Ishikawa (cell line): ENCODE measurements at regions not wholly inside any gene's neighbourhood (a gene's known extent, or its start where the extent isn't known, plus 50 kb on each side); places are given as distances from the start of the nearest gene placed in this dataset.

Source experiments
- CEBPB ChIP-seq: IDR thresholded peaks from 2 replicates; pipeline ENCODE4 v1.6.1; 2012
- CREB1 ChIP-seq: IDR thresholded peaks from 2 replicates; pipeline ENCODE4 v1.6.1; 2012; ENCODE audit warnings: low read depth
- EGR1 ChIP-seq: IDR thresholded peaks from 2 replicates; pipeline ENCODE4 v1.6.1; 2012
- FOXM1 ChIP-seq: IDR thresholded peaks from 2 replicates; pipeline ENCODE4 v1.6.1; 2012; ENCODE audit warnings: low read depth, borderline replicate concordance
- MAX ChIP-seq: IDR thresholded peaks from 2 replicates; pipeline ENCODE4 v1.6.1; 2012
- RAD21 ChIP-seq: IDR thresholded peaks from 2 replicates; pipeline ENCODE4 v1.6.1; 2012; ENCODE audit warnings: low read depth
- REST ChIP-seq: IDR thresholded peaks from 2 replicates; pipeline ENCODE4 v1.6.1; 2012; ENCODE audit warnings: low read depth, mild to moderate bottlenecking
- TAF1 ChIP-seq: IDR thresholded peaks from 2 replicates; pipeline ENCODE4 v1.6.1; 2012; ENCODE audit warnings: low read depth, mild to moderate bottlenecking
- TCF12 ChIP-seq: IDR thresholded peaks from 2 replicates; pipeline ENCODE4 v1.6.1; 2012; ENCODE audit warnings: low read depth
- TEAD4 ChIP-seq: IDR thresholded peaks from 2 replicates; pipeline ENCODE4 v1.6.1; 2012
- YY1 ChIP-seq: IDR thresholded peaks from 2 replicates; pipeline ENCODE4 v1.6.1; 2012; ENCODE audit warnings: low read depth
- ZBTB7A ChIP-seq: IDR thresholded peaks from 2 replicates; pipeline ENCODE4 v1.6.1; 2012; ENCODE audit warnings: low read depth

GRCh38 chr14:65277580-65278270, 134.8 kb upstream of the FUT8 start:
- TF ChIP-seq YY1 (no peak), REST (no peak), EGR1 (no peak), FOXM1 (no peak), TAF1 (no peak), CEBPB (no peak), RAD21 (no peak), MAX (no peak), CREB1 (no peak), ZBTB7A (no peak), TEAD4 (no peak), TCF12 (no peak)
